ENCODE measurements at regions not wholly inside any gene's neighbourhood (a gene's known extent, or its start where the extent isn't known, plus 50 kb on each side); places are given as distances from the start of the nearest gene placed in this dataset.

- Histone ChIP-seq H3K36me3 (ENCODE audit: control insufficient read depth in 2 of 2, extremely low read depth in 1 of 2, insufficient read depth in 2 of 2, low read length in 2 of 2) (no peaks in the 10 kb centered on the region), H3K9ac (ENCODE audit: control insufficient read depth, extremely low read depth, insufficient read depth, low read length) (no peak overlapping the region), H2AFZ (ENCODE audit: control insufficient read depth, low read length) (no peak overlapping the region), H3K27ac (ENCODE audit: control insufficient read depth, insufficient read depth, low read length) (no peak overlapping the region), H3K4me2 (ENCODE audit: control insufficient read depth, extremely low read depth, insufficient read depth, low read depth, low read length) (no peak overlapping the region), H3K27me3 (ENCODE audit: control insufficient read depth, extremely low read depth, insufficient read depth, low read length) (no peaks in the 10 kb centered on the region), H3K9me1 (ENCODE audit: control insufficient read depth, extremely low read depth, insufficient read depth, low read length) (no peaks in the 10 kb centered on the region), H3K4me1 (ENCODE audit: control insufficient read depth, extremely low read depth, insufficient read depth, low read length) (peaks cover 8% of the 10 kb centered on the region), H3K4me3 (ENCODE audit: control insufficient read depth in 2 of 3, extremely low read depth in 1 of 3, insufficient read depth in 2 of 3, low read depth in 1 of 3, low read length in 3 of 3) (no peak overlapping the region), H3K79me2 (ENCODE audit: control insufficient read depth, insufficient read depth, low read length) (no peaks in the 10 kb centered on the region), H3K9me3 (ENCODE audit: control insufficient read depth, low read depth, low read length) (no peaks in the 10 kb centered on the region), H4K20me1 (ENCODE audit: control insufficient read depth, extremely low read depth, insufficient read depth, low read length) (no peaks in the 10 kb centered on the region)
- TF ChIP-seq CTCF (optimal IDR thresholded peaks at IDR 0.05 in 1 of 3, IDR thresholded peaks at IDR 0.05 in 1 of 3, conservative IDR thresholded peaks at IDR 0.05 in 1 of 3; ENCODE audit: extremely low read depth in 1 of 3, insufficient read depth in 2 of 3, low read length in 3 of 3) (no peak), EZH2 (IDR thresholded peaks at IDR 0.05; ENCODE audit: low read length) (no peak)
- DNase-seq (ENCODE audit: low read depth, low spot score) = no peak
- FAIRE-seq = no peak
- dilution Hi-C loops (cut with MboI; ENCODE audit: extremely low pct_ligation_motif_present, low sequenced_read_pairs) = no loop called here
These were observed 323.7 kb upstream of the CTNNB1 start for GRCh38 chr3:40875581-40875980.

GRCh38 chr3:40876009-40876408, 323.3 kb upstream of the CTNNB1 start:
- Histone ChIP-seq H3K4me3 (ENCODE audit: control insufficient read depth in 2 of 3, extremely low read depth in 1 of 3, insufficient read depth in 2 of 3, low read depth in 1 of 3, low read length in 3 of 3) (no peak overlapping the region), H4K20me1 (ENCODE audit: control insufficient read depth, extremely low read depth, insufficient read depth, low read length) (no peaks in the 10 kb centered on the region), H2AFZ (ENCODE audit: control insufficient read depth, low read length) (no peak overlapping the region), H3K27ac (ENCODE audit: control insufficient read depth, insufficient read depth, low read length) (no peak overlapping the region), H3K4me1 (ENCODE audit: control insufficient read depth, extremely low read depth, insufficient read depth, low read length) (peaks cover 8% of the 10 kb centered on the region), H3K4me2 (ENCODE audit: control insufficient read depth, extremely low read depth, insufficient read depth, low read depth, low read length) (no peak overlapping the region), H3K9me3 (ENCODE audit: control insufficient read depth, low read depth, low read length) (no peaks in the 10 kb centered on the region), H3K9ac (ENCODE audit: control insufficient read depth, extremely low read depth, insufficient read depth, low read length) (no peak overlapping the region), H3K9me1 (ENCODE audit: control insufficient read depth, extremely low read depth, insufficient read depth, low read length) (no peaks in the 10 kb centered on the region), H3K36me3 (ENCODE audit: control insufficient read depth in 2 of 2, extremely low read depth in 1 of 2, insufficient read depth in 2 of 2, low read length in 2 of 2) (no peaks in the 10 kb centered on the region), H3K27me3 (ENCODE audit: control insufficient read depth, extremely low read depth, insufficient read depth, low read length) (no peaks in the 10 kb centered on the region), H3K79me2 (ENCODE audit: control insufficient read depth, insufficient read depth, low read length) (no peaks in the 10 kb centered on the region)
- dilution Hi-C loops (cut with MboI; ENCODE audit: extremely low pct_ligation_motif_present, low sequenced_read_pairs) = no loop called here
- TF ChIP-seq EZH2 (IDR thresholded peaks at IDR 0.05; ENCODE audit: low read length) (no peak), CTCF (optimal IDR thresholded peaks at IDR 0.05 in 1 of 3, IDR thresholded peaks at IDR 0.05 in 1 of 3, conservative IDR thresholded peaks at IDR 0.05 in 1 of 3; ENCODE audit: extremely low read depth in 1 of 3, insufficient read depth in 2 of 3, low read length in 3 of 3) (no peak)
- DNase-seq (ENCODE audit: low read depth, low spot score) = no peak
- no peak for FAIRE-seq

Measured in keratinocyte (primary cell).